H1 (cell line): ENCODE measurements at regions not wholly inside any gene's neighbourhood (a gene's known extent, or its start where the extent isn't known, plus 50 kb on each side); places are given as distances from the start of the nearest gene placed in this dataset.

Experiments used
- CTCF ChIA-PET: fragments of 300-600 bp; sonication (Branson Sonifier 250); formaldehyde crosslinking; loops from one replicate; lab custom pipeline; 2021; ENCODE audit not compliant: partially characterized antibody; lab: Charles Lee
- POLR2A ChIA-PET: fragments of 300-600 bp; sonication (Branson Sonifier 250); formaldehyde crosslinking; loops from one replicate; lab custom pipeline; 2021; ENCODE audit warnings: inconsistent platforms; ENCODE audit not compliant: partially characterized antibody; lab: Charles Lee
- DNase-seq, 2 experiments: peaks; one replicate each; pipeline versions ENCODE4 v3.0.0 to v3.0.0-alpha.2; 2010 to 2022; ENCODE audit warnings: low spot score in 2 of 2, low read depth in 1 of 2, mixed read lengths in 1 of 2
- FAIRE-seq: peaks from 2 replicates; lab custom pipeline; 2011; peaks lifted over from hg19 to GRCh38; lab: Jason Lieb, UNC
- H2AFZ ChIP-seq: 2 replicates; pipeline ENCODE4 v1.8.1; 2012; ENCODE audit warnings: low read length, inconsistent platforms
- H2AK5ac ChIP-seq: 2 replicates; pipeline ENCODE4 v1.6.1; 2013; ENCODE audit warnings: low read depth, low read length
- H2BK120ac ChIP-seq: replicated peaks from 2 replicates; pipeline ENCODE3; 2013; ENCODE audit warnings: low read depth, low read length, inconsistent platforms
- H2BK12ac ChIP-seq: 2 replicates; pipeline ENCODE4 v1.6.1; 2013; ENCODE audit warnings: low read depth, low read length
- H2BK15ac ChIP-seq: 2 replicates; pipeline ENCODE4 v1.6.1; 2013; ENCODE audit warnings: low read length
- H2BK20ac ChIP-seq: 2 replicates; pipeline ENCODE4 v1.6.1; 2013; ENCODE audit warnings: low read length
- H2BK5ac ChIP-seq: 2 replicates; pipeline ENCODE4 v1.6.1; 2013; ENCODE audit warnings: low read depth, low read length
- H3K14ac ChIP-seq: 2 replicates; pipeline ENCODE4 v1.6.1; 2013; ENCODE audit warnings: inconsistent platforms; ENCODE audit not compliant: insufficient read length
- H3K18ac ChIP-seq: 2 replicates; pipeline ENCODE4 v1.6.1; 2013; ENCODE audit warnings: low read length; ENCODE audit errors: extremely low read depth
- H3K23ac ChIP-seq: 2 replicates; pipeline ENCODE4 v1.6.1; 2013; ENCODE audit warnings: inconsistent platforms; ENCODE audit not compliant: insufficient read length
- H3K23me2 ChIP-seq: 2 replicates; pipeline ENCODE4 v1.6.1; 2013; ENCODE audit warnings: low read depth, low read length
- H3K27ac ChIP-seq: 2 replicates; pipeline ENCODE4 v1.6.1; 2011; ENCODE audit warnings: low read depth, low read length, inconsistent platforms
- H3K27me3 ChIP-seq, 4 experiments: replicated peaks in 1 of 4; 1 replicate in 1 of 4; 2 replicates in 3 of 4; pipeline versions ENCODE4 v1.6.1 to v1.8.1; 2011 to 2013; ENCODE audit warnings: low read length in 3 of 4, mild to moderate bottlenecking in 3 of 4, inconsistent platforms in 2 of 4, mixed read lengths in 2 of 4, moderate library complexity in 1 of 4; ENCODE audit not compliant: control insufficient read depth in 3 of 4, insufficient read depth in 3 of 4; ENCODE audit errors: extremely low read depth in 1 of 4
- H3K36me3 ChIP-seq, 4 experiments: 2 replicates each; pipeline versions ENCODE4 v1.6.1 to v1.8.1; 2011 to 2013; ENCODE audit warnings: mild to moderate bottlenecking in 4 of 4, low read length in 3 of 4, moderate library complexity in 2 of 4, control low read depth in 1 of 4, inconsistent platforms in 1 of 4; ENCODE audit not compliant: insufficient read depth in 4 of 4, control insufficient read depth in 2 of 4
- H3K4ac ChIP-seq: replicated peaks from 2 replicates; pipeline ENCODE3; 2013; ENCODE audit warnings: low read length, low read depth, mixed read lengths, inconsistent platforms; ENCODE audit not compliant: insufficient read length
- H3K4me1 ChIP-seq, 4 experiments: replicated peaks in 1 of 4; 1 replicate in 1 of 4; 2 replicates in 3 of 4; pipeline versions ENCODE4 v1.6.1 to v1.8.1; 2011 to 2013; ENCODE audit warnings: low read length in 3 of 4, inconsistent platforms in 2 of 4, mixed read lengths in 1 of 4; ENCODE audit not compliant: insufficient read depth in 4 of 4, control insufficient read depth in 3 of 4
- H3K4me2 ChIP-seq, 2 experiments: 2 replicates each; pipeline versions ENCODE4 v1.6.1 to v1.8.1; 2011 to 2013; ENCODE audit warnings: low read depth in 2 of 2, low read length in 2 of 2, control low read depth in 1 of 2, inconsistent platforms in 1 of 2, mild to moderate bottlenecking in 1 of 2; ENCODE audit not compliant: insufficient read depth in 1 of 2
- H3K4me3 ChIP-seq, 4 experiments: fragments of 200-600, 300-600 bp in 1 of 4; sonication (generic), shearing (Covaris generic), sonication (Bioruptor Twin) in 1 of 4; 2 replicates each; pipeline versions ENCODE4 v1.5.1 to v1.8.1; 2011 to 2016; ENCODE audit warnings: low read length in 4 of 4, low read depth in 3 of 4, control low read depth in 2 of 4, inconsistent platforms in 2 of 4, mild to moderate bottlenecking in 2 of 4, mixed read lengths in 1 of 4, moderate library complexity in 1 of 4; ENCODE audit not compliant: insufficient read depth in 2 of 4; ENCODE audit errors: extremely low read depth in 1 of 4
- H3K56ac ChIP-seq: replicated peaks from 2 replicates; pipeline ENCODE3; 2013; ENCODE audit warnings: low read depth, mild to moderate bottlenecking, mixed read lengths, low read length, inconsistent platforms; ENCODE audit not compliant: insufficient read length
- H3K79me1 ChIP-seq: 2 replicates; pipeline ENCODE4 v1.6.1; 2013; ENCODE audit warnings: low read depth, low read length, control low read depth
- H3K79me2 ChIP-seq, 2 experiments: 2 replicates each; pipeline versions ENCODE4 v1.6.1 to v1.8.1; 2012 to 2013; ENCODE audit warnings: low read length in 2 of 2, mild to moderate bottlenecking in 2 of 2, inconsistent platforms in 1 of 2; ENCODE audit not compliant: insufficient read depth in 2 of 2, control insufficient read depth in 1 of 2
- H3K9ac ChIP-seq, 4 experiments: replicated peaks in 1 of 4; 1 replicate in 1 of 4; 2 replicates in 3 of 4; pipeline versions ENCODE4 v1.6.1 to v1.8.1; 2011 to 2013; ENCODE audit warnings: low read depth in 3 of 4, low read length in 3 of 4, control low read depth in 2 of 4, mild to moderate bottlenecking in 2 of 4, moderate library complexity in 2 of 4, inconsistent platforms in 1 of 4; ENCODE audit errors: extremely low read depth in 1 of 4
- H3K9me3 ChIP-seq, 2 experiments: 2 replicates each; pipeline versions ENCODE4 v1.6.1 to v1.8.1; 2012 to 2013; ENCODE audit warnings: mild to moderate bottlenecking in 2 of 2, moderate library complexity in 2 of 2, control low read depth in 1 of 2, inconsistent platforms in 1 of 2, low read depth in 1 of 2, low read length in 1 of 2, mixed read lengths in 1 of 2; ENCODE audit not compliant: insufficient read depth in 2 of 2
- H4K20me1 ChIP-seq, 2 experiments: replicated peaks in 1 of 2; 2 replicates each; pipeline versions ENCODE3 to v1.8.1; 2011 to 2013; ENCODE audit warnings: inconsistent platforms in 2 of 2, low read length in 2 of 2, mild to moderate bottlenecking in 1 of 2; ENCODE audit not compliant: insufficient read depth in 2 of 2, control insufficient read depth in 1 of 2
- H4K5ac ChIP-seq: 2 replicates; pipeline ENCODE4 v1.6.1; 2013; ENCODE audit warnings: low read length, low read depth, mixed read lengths, inconsistent platforms; ENCODE audit not compliant: insufficient read length
- H4K8ac ChIP-seq: 2 replicates; pipeline ENCODE4 v1.8.0; 2013; ENCODE audit warnings: mild to moderate bottlenecking, moderate library complexity, low read length, inconsistent platforms; ENCODE audit not compliant: insufficient read depth; ENCODE audit errors: extremely low read depth
- H4K91ac ChIP-seq: replicated peaks from 2 replicates; pipeline ENCODE3; 2013; ENCODE audit warnings: low read length, mixed read lengths, inconsistent platforms; ENCODE audit not compliant: insufficient read length
- CHD2 ChIP-seq: IDR thresholded peaks from 2 replicates; pipeline ENCODE4 v1.6.1; 2012; ENCODE audit warnings: low read length, improper control_type of control experiment
- EGR1 ChIP-seq: IDR thresholded peaks from 2 replicates; pipeline ENCODE4 v1.6.1; 2011; ENCODE audit warnings: low read depth, low read length, borderline replicate concordance
- GABPA ChIP-seq: IDR thresholded peaks from 2 replicates; pipeline ENCODE4 v1.6.1; 2011; ENCODE audit warnings: mild to moderate bottlenecking, low read length, moderate library complexity, borderline replicate concordance; ENCODE audit not compliant: insufficient read depth
- SIN3A ChIP-seq, 2 experiments: IDR thresholded peaks in 1 of 2; conservative IDR thresholded peaks in 1 of 2; 2 replicates each; pipeline ENCODE4 v1.6.1; 2011 to 2012; ENCODE audit warnings: low read length in 2 of 2, improper control_type of control experiment in 1 of 2, low read depth in 1 of 2, mild to moderate bottlenecking in 1 of 2
- SP2 ChIP-seq: IDR thresholded peaks from 2 replicates; pipeline ENCODE4 v1.6.1; 2012; ENCODE audit warnings: mild to moderate bottlenecking, low read length, inconsistent platforms
- WGBS, 2 experiments: shearing (Covaris generic) in 1 of 2; methylation state at CpG; one replicate each; pipeline versions ENCODE4 v1.1.6 to v1.1.7; 2013 to 2015; ENCODE audit warnings: low lambda C conversion rate in 2 of 2, mixed read lengths in 2 of 2, inconsistent platforms in 1 of 2, low coverage in 1 of 2, missing lambda C conversion rate in 1 of 2; ENCODE audit not compliant: insufficient replicate concordance in 2 of 2, insufficient coverage in 1 of 2, insufficient read length in 1 of 2; ENCODE audit errors: extremely low coverage in 1 of 2, missing lambda C conversion rate in 1 of 2; 5-methylcytosine and 5-hydroxymethylcytosine counted together

GRCh38 chrX:33987458-33987857 lies 144.7 kb downstream of the FAM47A start:
- H3K14ac ChIP-seq: no peak overlapping the region
- ChIA-PET CTCF (no interaction called here), POLR2A (no interaction called here)
- no peak overlapping the region for H4K8ac ChIP-seq
- no peaks in the 10 kb centered on the region for H3K4me1 ChIP-seq
- H2BK15ac ChIP-seq: no peak overlapping the region
- H2AFZ ChIP-seq: no peak overlapping the region
- H3K9ac ChIP-seq: no peak overlapping the region
- no peak overlapping the region for H3K4me3 ChIP-seq
- H3K23ac ChIP-seq: no peak overlapping the region
- no peak overlapping the region for H2BK5ac ChIP-seq
- H3K18ac ChIP-seq: no peak overlapping the region
- H3K79me2 ChIP-seq: no peaks in the 10 kb centered on the region
- no peaks in the 10 kb centered on the region for H3K23me2 ChIP-seq
- DNase-seq (no peak), FAIRE-seq (no peak)
- no peak overlapping the region for H3K4ac ChIP-seq
- H4K91ac ChIP-seq: no peak overlapping the region
- no peak overlapping the region for H2BK12ac ChIP-seq
- H3K27ac ChIP-seq: no peak overlapping the region
- H2AK5ac ChIP-seq: no peak overlapping the region
- WGBS, 2 experiments: 93% methylated on average over 3 of the region's 4 CpGs; no CpG with 5 or more reads in 1 of the 2 experiments
- H2BK20ac ChIP-seq: no peak overlapping the region
- H3K9me3 ChIP-seq: no peaks in the 10 kb centered on the region
- TF ChIP-seq CHD2 (no peak), SP2 (no peak), EGR1 (no peak), SIN3A (conservative IDR thresholded peaks at IDR 0.05 in 1 of 2, IDR thresholded peaks at IDR 0.05 in 1 of 2; ENCODE audit: low read depth in 1 of 2, low read length in 2 of 2) (no peak), GABPA (no peak)
- H3K4me2 ChIP-seq: no peak overlapping the region
- no peaks in the 10 kb centered on the region for H3K36me3 ChIP-seq
- no peak overlapping the region for H4K5ac ChIP-seq
- no peak overlapping the region for H3K56ac ChIP-seq
- H3K79me1 ChIP-seq: no peaks in the 10 kb centered on the region
- no peaks in the 10 kb centered on the region for H3K27me3 ChIP-seq
- H2BK120ac ChIP-seq: no peak overlapping the region
- H4K20me1 ChIP-seq: no peaks in the 10 kb centered on the region
